Mononuclear cell (primary cell): ENCODE measurements at regions not wholly inside any gene's neighbourhood (a gene's known extent, or its start where the extent isn't known, plus 50 kb on each side); places are given as distances from the start of the nearest gene placed in this dataset.

Source experiments
- H3K27me3 ChIP-seq: 2 replicates; pipeline ENCODE4 v1.6.0; 2011; ENCODE audit warnings: low read length, control low read depth; ENCODE audit not compliant: insufficient read depth
- H3K4me1 ChIP-seq: 2 replicates; pipeline ENCODE4 v1.5.1; 2011; ENCODE audit warnings: mild to moderate bottlenecking, low read length, control low read depth; ENCODE audit not compliant: insufficient read depth
- H3K4me3 ChIP-seq: 2 replicates; pipeline ENCODE4 v1.5.1; 2011; ENCODE audit warnings: mild to moderate bottlenecking, low read length, moderate library complexity
- H3K9me3 ChIP-seq: 2 replicates; pipeline ENCODE4 v1.5.1; 2011; ENCODE audit warnings: low read depth, mild to moderate bottlenecking, control low read depth, low read length

- Histone ChIP-seq H3K4me1 (peaks cover 38% of the 10 kb centered on the region), H3K9me3 (no peaks in the 10 kb centered on the region), H3K27me3 (no peaks in the 10 kb centered on the region), H3K4me3 (no peak overlapping the region)
Observed at GRCh38 chr14:100675699-100676684, 50.7 kb upstream of the DLK1 start.
